CD14-positive monocyte (primary cell): ENCODE measurements at regions not wholly inside any gene's neighbourhood (a gene's known extent, or its start where the extent isn't known, plus 50 kb on each side); places are given as distances from the start of the nearest gene placed in this dataset.
"Not testable (repeated sequence)": the region's sequence is repeated elsewhere in the genome, so short reads cannot be mapped to it uniquely, and the experiment has no call there.

ENCODE experiments used
- DNase-seq, 3 donors: peaks; one replicate each; pipeline ENCODE4 v3.0.0-alpha.2; 2011 to 2022
- H2AFZ ChIP-seq: 2 replicates; pipeline ENCODE4 v1.6.0; 2012; ENCODE audit warnings: mild to moderate bottlenecking, low read depth, low read length, inconsistent platforms; ENCODE audit not compliant: insufficient read depth, poor library complexity, severe bottlenecking
- H3K27ac ChIP-seq, 2 donors: 1 replicate in 1 of 2; 2 replicates in 1 of 2; pipeline ENCODE4 v1.5.1; 2012 to 2013; ENCODE audit warnings: low read length in 2 of 2, control low read depth in 1 of 2, inconsistent platforms in 1 of 2, low read depth in 1 of 2, mild to moderate bottlenecking in 1 of 2
- H3K27me3 ChIP-seq, 2 donors: one replicate each; pipeline versions ENCODE4 v1.6.0 to v1.6.1; 2011 to 2013; ENCODE audit warnings: low read length in 2 of 2; ENCODE audit not compliant: control insufficient read depth in 2 of 2, insufficient read depth in 2 of 2
- H3K36me3 ChIP-seq, 2 donors: replicated peaks in 1 of 2; 1 replicate in 1 of 2; 2 replicates in 1 of 2; pipeline versions ENCODE4 v1.5.1 to v1.6.1; 2012 to 2013; ENCODE audit warnings: low read length in 2 of 2, control low read depth in 1 of 2, inconsistent platforms in 1 of 2, mild to moderate bottlenecking in 1 of 2; ENCODE audit not compliant: insufficient read depth in 2 of 2, control insufficient read depth in 1 of 2
- H3K4me1 ChIP-seq, 2 donors: 1 replicate in 1 of 2; 2 replicates in 1 of 2; pipeline versions ENCODE4 v1.5.1 to v1.6.1; 2012 to 2013; ENCODE audit warnings: low read length in 2 of 2, control low read depth in 1 of 2, inconsistent platforms in 1 of 2, mild to moderate bottlenecking in 1 of 2, moderate library complexity in 1 of 2; ENCODE audit not compliant: insufficient read depth in 2 of 2, control insufficient read depth in 1 of 2
- H3K4me2 ChIP-seq: replicated peaks from 2 replicates; pipeline ENCODE3; 2012; ENCODE audit warnings: low read length, moderate library complexity, mild to moderate bottlenecking; ENCODE audit not compliant: poor library complexity, severe bottlenecking; ENCODE audit errors: extremely low read depth
- H3K4me3 ChIP-seq, 3 experiments: fragments of 200-600 bp in 1 of 3; sonication (generic) in 1 of 3; replicated peaks in 1 of 3; 1 replicate in 2 of 3; 2 replicates in 1 of 3; pipeline ENCODE4 v1.5.1; 2011 to 2013; ENCODE audit warnings: low read length in 3 of 3, mild to moderate bottlenecking in 3 of 3, control low read depth in 2 of 3, low read depth in 2 of 3, inconsistent platforms in 1 of 3, moderate library complexity in 1 of 3
- H3K79me2 ChIP-seq: 2 replicates; pipeline ENCODE4 v1.6.0; 2012; ENCODE audit warnings: mild to moderate bottlenecking, control low read depth, inconsistent platforms, low read length, moderate library complexity; ENCODE audit not compliant: insufficient read depth
- H3K9ac ChIP-seq: 2 replicates; pipeline ENCODE4 v1.6.0; 2017; ENCODE audit warnings: low read length, mild to moderate bottlenecking; ENCODE audit not compliant: insufficient read depth, poor library complexity, severe bottlenecking
- H3K9me3 ChIP-seq, 2 donors: replicated peaks in 1 of 2; 1 replicate in 1 of 2; 2 replicates in 1 of 2; pipeline versions ENCODE4 v1.5.1 to v1.6.1; 2012 to 2013; ENCODE audit warnings: low read length in 2 of 2, control low read depth in 1 of 2; ENCODE audit not compliant: control insufficient read depth in 1 of 2, insufficient read depth in 1 of 2
- H4K20me1 ChIP-seq: 2 replicates; pipeline ENCODE4 v1.6.0; 2012; ENCODE audit warnings: mild to moderate bottlenecking, low read length, control low read depth, moderate library complexity; ENCODE audit not compliant: insufficient read depth
- H3K27ac Mint-ChIP-seq, 7 donors: one replicate each; pipeline ENCODE4 v1.8.0; 2020; ENCODE audit warnings: mild to moderate bottlenecking in 7 of 7, mixed read lengths in 7 of 7, moderate library complexity in 6 of 7, inconsistent platforms in 2 of 7
- H3K27me3 Mint-ChIP-seq, 3 donors: one replicate each; pipeline ENCODE4 v1.8.0; 2021 to 2022; ENCODE audit warnings: low read depth in 3 of 3, mild to moderate bottlenecking in 3 of 3, mixed read lengths in 3 of 3, moderate library complexity in 3 of 3, inconsistent platforms in 1 of 3
- H3K36me3 Mint-ChIP-seq, 2 donors: one replicate each; pipeline ENCODE4 v1.8.0; 2020; ENCODE audit warnings: mixed read lengths in 2 of 2, inconsistent platforms in 1 of 2, mild to moderate bottlenecking in 1 of 2
- H3K4me1 Mint-ChIP-seq: one replicate; pipeline ENCODE4 v1.8.0; 2020; ENCODE audit warnings: mild to moderate bottlenecking, mixed read lengths
- H3K4me3 Mint-ChIP-seq, 2 donors: one replicate each; pipeline ENCODE4 v1.8.0; 2020; ENCODE audit warnings: mild to moderate bottlenecking in 2 of 2, mixed read lengths in 2 of 2, moderate library complexity in 1 of 2
- H3K9me3 Mint-ChIP-seq, 7 donors: one replicate each; pipeline ENCODE4 v1.8.0; 2020 to 2022; ENCODE audit warnings: mixed read lengths in 7 of 7, mild to moderate bottlenecking in 6 of 7, moderate library complexity in 6 of 7, inconsistent platforms in 2 of 7
- CTCF ChIP-seq: fragments of 200-600 bp; IDR thresholded peaks from one replicate; pipeline ENCODE4 v1.8.0; 2022; ENCODE audit warnings: antibody characterized with exemption, mild to moderate bottlenecking
- WGBS: methylation state at CpG from one replicate; pipeline ENCODE4 v1.1.5; 2013; ENCODE audit warnings: missing lambda C conversion rate; ENCODE audit not compliant: insufficient coverage; 5-methylcytosine and 5-hydroxymethylcytosine counted together
- intact Hi-C, 2 donors: fragments of 100-400 bp; cut with micrococcal nuclease; formaldehyde crosslinking; loops; one replicate each; pipeline versions ENCODE4 v1.15.0 to v1.15.1; 2023

GRCh38 chrY:10627116-10627515 lies 1099.4 kb downstream of the TSPY10 start:
- no peak overlapping the region for H2AFZ ChIP-seq
- Mint-ChIP-seq H3K4me1 (no peaks in the 10 kb centered on the region), H3K36me3 (no peaks in the 10 kb centered on the region), H3K27ac (no peak overlapping the region), H3K27me3 (no peaks in the 10 kb centered on the region), H3K4me3 (no peak overlapping the region), H3K9me3 (peaks cover 4 to 15% (median 5%) of the 10 kb centered on the region in 7 donors)
- no peaks in the 10 kb centered on the region for H3K36me3 ChIP-seq
- no peak overlapping the region for H3K4me2 ChIP-seq
- no peaks in the 10 kb centered on the region for H4K20me1 ChIP-seq
- no peaks in the 10 kb centered on the region for H3K4me1 ChIP-seq
- intact Hi-C loops: no loop called here
- 62% methylated on average over 3 of the region's 3 CpGs for WGBS
- no peak overlapping the region for H3K27ac ChIP-seq
- DNase-seq: peak; percentile 59 to 73 (median 61)
- no peak overlapping the region for H3K4me3 ChIP-seq
- H3K9me3 ChIP-seq: peaks cover 0 to 10% of the 10 kb centered on the region in 2 donors
- no peak for TF ChIP-seq CTCF
- no peaks in the 10 kb centered on the region for H3K27me3 ChIP-seq
- no peak overlapping the region for H3K9ac ChIP-seq
- H3K79me2 ChIP-seq: no peaks in the 10 kb centered on the region

- H3K4me1 ChIP-seq, H3K27ac ChIP-seq, H3K36me3 ChIP-seq, H3K79me2 ChIP-seq, H4K20me1 ChIP-seq, H3K27me3 Mint-ChIP-seq, H2AFZ ChIP-seq, H3K9ac ChIP-seq, H3K4me1 Mint-ChIP-seq, H3K27me3 ChIP-seq, H3K4me3 Mint-ChIP-seq, H3K36me3 Mint-ChIP-seq, H3K27ac Mint-ChIP-seq, H3K4me2 ChIP-seq, DNase-seq, intact Hi-C loops, H3K4me3 ChIP-seq: not testable (repeated sequence)
- H3K9me3 Mint-ChIP-seq: peaks cover 4 to 32% (median 16%) of the 10 kb centered on the region in 7 donors
- WGBS: no CpG with 5 or more reads among the region's 4 CpGs
- H3K9me3 ChIP-seq: peaks cover 10 to 12% of the 10 kb centered on the region in 2 donors
These were observed 1121.1 kb downstream of the TSPY10 start for GRCh38 chrY:10648813-10649212.

GRCh38 chrY:10657120-10657519 lies 1129.4 kb downstream of the TSPY10 start:
- H3K4me2 ChIP-seq, H3K36me3 ChIP-seq, H3K4me3 Mint-ChIP-seq, H3K4me3 ChIP-seq, H3K27me3 Mint-ChIP-seq, H4K20me1 ChIP-seq, H3K36me3 Mint-ChIP-seq, H3K4me1 Mint-ChIP-seq, H2AFZ ChIP-seq, H3K27me3 ChIP-seq, intact Hi-C loops, H3K27ac ChIP-seq, H3K4me1 ChIP-seq, H3K9ac ChIP-seq, DNase-seq, H3K27ac Mint-ChIP-seq, H3K79me2 ChIP-seq: not testable (repeated sequence)
- peaks cover 19 to 79% (median 34%) of the 10 kb centered on the region in 7 donors for H3K9me3 Mint-ChIP-seq
- 73% methylated on average over 3 of the region's 3 CpGs for WGBS
- peaks cover 16 to 57% of the 10 kb centered on the region in 2 donors for H3K9me3 ChIP-seq
